Activated CD4-positive, alpha-beta memory T cell treated with anti-CD3 and anti-CD28 coated beads for 36 hours (primary cell): ENCODE measurements at regions not wholly inside any gene's neighbourhood (a gene's known extent, or its start where the extent isn't known, plus 50 kb on each side); places are given as distances from the start of the nearest gene placed in this dataset.

Experiments
- CTCF ChIA-PET: fragments of 350-600 bp; sonication (Branson Sonifier 250); formaldehyde crosslinking; loops from one replicate; lab custom pipeline; 2021; ENCODE audit warnings: antibody characterized with exemption, inconsistent platforms; lab: Charles Lee
- POLR2A ChIA-PET: fragments of 350-600 bp; sonication (Branson Sonifier 250); formaldehyde crosslinking; loops from one replicate; lab custom pipeline; 2021; ENCODE audit warnings: antibody characterized with exemption; lab: Charles Lee
- DNase-seq: peaks from one replicate; pipeline ENCODE4 v3.0.0-alpha.2; 2020
- H3K27ac Mint-ChIP-seq: one replicate; pipeline ENCODE4 v1.8.0; 2021; ENCODE audit warnings: mixed read lengths
- H3K27me3 Mint-ChIP-seq: one replicate; pipeline ENCODE4 v1.8.0; 2021; ENCODE audit warnings: mixed read lengths
- H3K36me3 Mint-ChIP-seq: one replicate; pipeline ENCODE4 v1.8.0; 2021; ENCODE audit warnings: mixed read lengths
- H3K4me1 Mint-ChIP-seq: one replicate; pipeline ENCODE4 v1.8.0; 2021; ENCODE audit warnings: low read depth, mixed read lengths
- H3K4me3 Mint-ChIP-seq: one replicate; pipeline ENCODE4 v1.8.0; 2021; ENCODE audit warnings: mild to moderate bottlenecking, mixed read lengths
- H3K9me3 Mint-ChIP-seq: one replicate; pipeline ENCODE4 v1.8.0; 2021; ENCODE audit warnings: mixed read lengths
- intact Hi-C: fragments of 100-400 bp; cut with micrococcal nuclease; formaldehyde crosslinking; loops from one replicate; pipeline ENCODE4 v1.15.1; 2023

DNA sequence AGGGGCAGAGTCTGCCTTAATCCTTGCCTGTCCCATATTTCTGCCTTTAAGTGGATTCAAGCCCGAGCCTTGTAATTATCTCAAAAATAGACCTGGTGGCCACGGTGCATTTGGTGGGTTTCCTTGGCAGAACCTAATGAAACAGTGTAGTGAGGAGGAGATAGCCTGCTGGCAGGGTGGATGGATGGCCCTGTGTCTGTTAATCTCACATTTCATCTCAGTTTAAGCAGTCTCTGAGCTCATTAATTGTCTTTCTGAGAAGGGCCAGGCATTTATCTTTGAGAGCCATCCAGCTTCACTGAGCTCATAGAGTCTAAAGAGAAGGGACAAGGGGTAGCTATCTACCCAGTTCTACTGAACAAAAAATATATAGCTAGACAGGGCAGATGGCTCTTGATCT is 364.0 kb upstream of the EEF2KMT start:
- H3K27me3 Mint-ChIP-seq, result no peaks in the 10 kb centered on the region
- H3K4me3 Mint-ChIP-seq, result no peak overlapping the region
- intact Hi-C loops, result no loop called here
- no peaks in the 10 kb centered on the region for H3K4me1 Mint-ChIP-seq
- ChIA-PET CTCF (no interaction called here), POLR2A (no interaction called here)
- H3K27ac Mint-ChIP-seq, result no peak overlapping the region
- H3K9me3 Mint-ChIP-seq, result no peaks in the 10 kb centered on the region
- H3K36me3 Mint-ChIP-seq, result no peaks in the 10 kb centered on the region
- no peak for DNase-seq

DNA sequence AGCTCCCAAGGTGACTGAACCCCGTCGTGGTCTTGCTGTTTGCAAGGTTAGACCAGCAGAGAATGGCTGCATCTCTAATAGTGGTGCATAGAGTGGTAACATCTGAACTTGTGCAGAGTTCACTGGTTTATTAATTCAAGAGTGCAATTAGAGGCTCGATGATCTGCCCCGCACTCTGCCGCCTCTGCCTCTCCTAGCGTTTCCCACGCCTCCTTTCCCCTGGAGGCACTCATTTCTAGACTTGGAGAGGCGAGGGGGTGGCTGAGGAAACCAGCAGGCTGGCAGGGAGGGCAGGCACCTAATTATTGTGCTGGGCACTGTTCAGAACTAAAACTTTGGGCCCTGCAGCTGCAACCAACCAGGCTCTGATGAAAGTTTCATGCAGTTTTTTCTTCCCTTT is 363.5 kb upstream of the EEF2KMT start:
- POLR2A ChIA-PET, result no interaction called here
- CTCF ChIA-PET, result no interaction called here
- DNase-seq, result no peak
- Mint-ChIP-seq H3K9me3 (no peaks in the 10 kb centered on the region), H3K36me3 (no peaks in the 10 kb centered on the region), H3K27me3 (no peaks in the 10 kb centered on the region), H3K27ac (no peak overlapping the region), H3K4me1 (no peaks in the 10 kb centered on the region), H3K4me3 (no peak overlapping the region)
- intact Hi-C loops, result no loop called here

DNA sequence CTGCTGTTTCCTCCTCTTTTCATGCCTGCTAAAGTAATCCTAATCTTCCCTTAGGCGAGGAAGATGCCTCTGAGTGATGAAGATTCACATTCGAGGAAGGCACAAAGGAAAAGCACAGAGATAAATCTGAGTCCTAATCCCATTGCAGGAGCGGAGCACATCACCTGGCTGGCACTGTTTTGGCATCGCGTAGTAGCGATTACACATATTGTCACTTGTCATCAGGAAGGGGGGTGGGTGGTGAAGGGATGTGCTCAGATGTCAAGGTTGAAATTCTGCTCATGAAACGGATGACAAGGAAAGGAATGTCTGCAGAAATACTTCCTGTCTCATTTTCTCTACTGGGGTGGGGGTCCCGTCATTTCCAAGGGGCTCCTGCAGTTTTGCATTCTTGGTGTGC is 363.1 kb upstream of the EEF2KMT start:
- intact Hi-C loops, result no loop called here
- no peaks in the 10 kb centered on the region for H3K36me3 Mint-ChIP-seq
- no peaks in the 10 kb centered on the region for H3K27me3 Mint-ChIP-seq
- no peaks in the 10 kb centered on the region for H3K9me3 Mint-ChIP-seq
- POLR2A ChIA-PET, result no interaction called here
- no peaks in the 10 kb centered on the region for H3K4me1 Mint-ChIP-seq
- CTCF ChIA-PET, result no interaction called here
- DNase-seq, result no peak
- no peak overlapping the region for H3K27ac Mint-ChIP-seq
- H3K4me3 Mint-ChIP-seq, result no peak overlapping the region

DNA sequence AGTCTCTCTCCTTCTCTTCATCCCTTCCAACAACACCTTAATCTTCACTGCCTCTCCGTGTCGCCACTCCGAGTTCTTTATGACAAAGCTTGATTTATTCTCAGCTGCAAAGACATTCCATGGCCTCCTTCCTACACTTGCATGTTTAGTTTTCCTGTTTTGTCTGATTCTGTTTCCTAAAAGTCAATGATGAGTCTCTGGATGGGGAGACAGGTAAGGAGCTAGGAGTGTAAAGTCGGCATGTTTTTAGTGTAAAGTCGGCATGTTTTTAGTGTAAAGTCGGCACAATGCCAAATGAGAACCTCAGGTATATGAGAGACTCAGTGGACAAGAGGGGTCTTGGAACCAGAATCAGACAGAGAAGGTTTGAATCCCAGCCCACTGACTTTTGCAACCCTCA is 362.3 kb upstream of the EEF2KMT start:
- POLR2A ChIA-PET, result no interaction called here
- Mint-ChIP-seq H3K27ac (no peak overlapping the region), H3K9me3 (no peaks in the 10 kb centered on the region), H3K27me3 (no peaks in the 10 kb centered on the region), H3K4me1 (no peaks in the 10 kb centered on the region), H3K36me3 (no peaks in the 10 kb centered on the region), H3K4me3 (no peak overlapping the region)
- intact Hi-C loops, result no loop called here
- CTCF ChIA-PET, result no interaction called here
- no peak for DNase-seq

GRCh38 chr16:5455110-5455509 is 357.5 kb upstream of the EEF2KMT start:
- Mint-ChIP-seq H3K9me3 (no peaks in the 10 kb centered on the region), H3K4me1 (no peaks in the 10 kb centered on the region), H3K4me3 (no peak overlapping the region), H3K27ac (no peak overlapping the region), H3K36me3 (no peaks in the 10 kb centered on the region), H3K27me3 (peaks cover 3% of the 10 kb centered on the region)
- CTCF ChIA-PET, result no interaction called here
- no peak for DNase-seq
- intact Hi-C loops, result no loop called here
- POLR2A ChIA-PET, result no interaction called here

DNA sequence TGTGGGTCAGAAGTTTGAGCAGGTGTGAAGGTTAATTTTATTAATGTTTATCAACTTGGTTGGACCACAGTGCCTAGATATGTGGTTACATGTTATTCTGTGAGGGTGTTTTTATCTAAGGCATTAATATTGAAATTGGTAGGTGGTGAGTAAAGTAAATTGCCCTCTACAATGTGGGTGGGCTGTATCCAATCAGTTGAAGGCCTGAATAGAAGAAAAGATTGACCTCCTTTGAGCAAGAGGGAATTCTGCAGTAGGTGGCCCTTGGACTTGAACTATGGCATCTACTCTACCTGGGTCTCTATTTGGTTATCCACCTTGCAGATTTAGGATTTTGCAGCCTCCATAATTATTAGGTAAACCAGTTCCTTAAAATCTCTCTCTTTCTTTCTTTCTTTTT is 356.8 kb upstream of the EEF2KMT start:
- peaks cover 3% of the 10 kb centered on the region for H3K27me3 Mint-ChIP-seq
- H3K27ac Mint-ChIP-seq, result no peak overlapping the region
- ChIA-PET POLR2A (no interaction called here), CTCF (no interaction called here)
- no peaks in the 10 kb centered on the region for H3K9me3 Mint-ChIP-seq
- DNase-seq, result no peak
- H3K4me3 Mint-ChIP-seq, result no peak overlapping the region
- intact Hi-C loops, result no loop called here
- H3K4me1 Mint-ChIP-seq, result no peaks in the 10 kb centered on the region
- no peaks in the 10 kb centered on the region for H3K36me3 Mint-ChIP-seq

- Mint-ChIP-seq H3K4me3 (no peak overlapping the region), H3K4me1 (no peaks in the 10 kb centered on the region), H3K36me3 (no peaks in the 10 kb centered on the region), H3K9me3 (no peaks in the 10 kb centered on the region), H3K27me3 (peaks cover 3% of the 10 kb centered on the region), H3K27ac (no peak overlapping the region)
- no peak for DNase-seq
- ChIA-PET POLR2A (no interaction called here), CTCF (no interaction called here)
- intact Hi-C loops, result no loop called here
These were observed 354.0 kb upstream of the EEF2KMT start for GRCh38 chr16:5451641-5452040.

- Mint-ChIP-seq H3K36me3 (no peaks in the 10 kb centered on the region), H3K27ac (no peak overlapping the region), H3K9me3 (no peaks in the 10 kb centered on the region), H3K4me3 (no peak overlapping the region), H3K27me3 (peaks cover 3% of the 10 kb centered on the region), H3K4me1 (no peaks in the 10 kb centered on the region)
- DNase-seq, result no peak
- intact Hi-C loops, result no loop called here
- CTCF ChIA-PET, result no interaction called here
- POLR2A ChIA-PET, result no interaction called here
These were observed 353.0 kb upstream of the EEF2KMT start for GRCh38 chr16:5450409-5451104.

DNA sequence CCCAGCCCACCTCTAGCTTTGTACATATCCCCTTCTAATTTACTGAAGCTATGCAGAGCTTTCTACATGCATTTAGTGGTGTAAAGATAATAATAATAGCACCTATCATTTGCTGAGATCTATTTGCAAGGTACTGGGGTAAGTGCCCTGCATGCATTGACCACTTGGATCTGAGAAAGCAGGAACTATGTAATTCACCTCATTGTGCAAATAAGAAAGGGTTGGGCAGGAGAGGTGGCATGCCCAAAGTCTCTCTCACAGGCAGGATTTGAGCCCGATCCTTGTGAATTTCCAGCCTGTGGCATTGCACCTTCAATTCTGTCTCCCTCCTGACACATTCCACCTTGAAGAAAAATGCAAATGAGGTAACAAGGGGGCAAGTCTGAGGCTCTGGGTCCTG is 352.3 kb upstream of the EEF2KMT start:
- no peak for DNase-seq
- H3K27ac Mint-ChIP-seq, result no peak overlapping the region
- H3K27me3 Mint-ChIP-seq, result peaks cover 3% of the 10 kb centered on the region
- intact Hi-C loops, result no loop called here
- no peaks in the 10 kb centered on the region for H3K36me3 Mint-ChIP-seq
- H3K9me3 Mint-ChIP-seq, result no peaks in the 10 kb centered on the region
- H3K4me3 Mint-ChIP-seq, result no peak overlapping the region
- no peaks in the 10 kb centered on the region for H3K4me1 Mint-ChIP-seq
- CTCF ChIA-PET, result no interaction called here
- POLR2A ChIA-PET, result no interaction called here

- POLR2A ChIA-PET, result no interaction called here
- intact Hi-C loops, result no loop called here
- H3K4me3 Mint-ChIP-seq, result no peak overlapping the region
- no peaks in the 10 kb centered on the region for H3K9me3 Mint-ChIP-seq
- CTCF ChIA-PET, result no interaction called here
- H3K36me3 Mint-ChIP-seq, result no peaks in the 10 kb centered on the region
- H3K4me1 Mint-ChIP-seq, result no peaks in the 10 kb centered on the region
- DNase-seq, result no peak
- no peak overlapping the region for H3K27ac Mint-ChIP-seq
- H3K27me3 Mint-ChIP-seq, result peaks cover 3% of the 10 kb centered on the region
These were observed 351.2 kb upstream of the EEF2KMT start for GRCh38 chr16:5448798-5449197.

- Mint-ChIP-seq H3K36me3 (no peaks in the 10 kb centered on the region), H3K4me3 (no peak overlapping the region), H3K4me1 (no peaks in the 10 kb centered on the region), H3K9me3 (no peaks in the 10 kb centered on the region), H3K27ac (no peak overlapping the region), H3K27me3 (peaks cover 3% of the 10 kb centered on the region)
- DNase-seq, result no peak
- ChIA-PET POLR2A (no interaction called here), CTCF (no interaction called here)
- intact Hi-C loops, result no loop called here
These were observed 350.1 kb upstream of the EEF2KMT start for GRCh38 chr16:5447734-5448133.

DNA sequence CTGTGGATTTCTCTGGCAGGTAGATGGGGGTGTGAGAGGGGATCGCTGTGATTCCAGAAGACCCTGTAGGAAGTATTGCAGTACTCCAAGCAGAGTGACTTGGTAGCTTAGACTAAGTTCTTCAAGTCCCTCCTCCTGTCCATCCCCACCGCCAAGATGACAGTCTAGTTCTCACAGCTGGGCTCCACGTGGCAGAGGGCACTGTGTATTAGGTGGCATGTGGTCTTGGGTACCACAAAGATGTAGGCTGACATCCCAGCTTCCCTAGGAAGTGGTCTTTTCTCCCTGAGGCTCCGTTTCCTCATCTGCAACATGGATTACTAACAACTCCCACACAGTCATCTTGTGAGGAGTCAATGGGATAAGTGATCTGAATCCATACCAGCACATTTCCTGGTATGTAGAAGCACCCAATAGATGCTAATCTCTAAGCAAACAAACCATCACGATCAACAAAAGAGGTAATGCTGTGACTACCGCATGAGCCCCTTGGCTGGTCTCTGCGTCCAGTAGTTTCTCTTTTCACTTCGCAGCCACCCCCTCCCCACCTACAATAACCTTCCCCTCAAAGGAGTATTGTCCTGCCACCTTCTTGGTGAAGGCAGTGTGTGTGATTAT is 349.1 kb upstream of the EEF2KMT start:
- intact Hi-C loops, result no loop called here
- no peak overlapping the region for H3K27ac Mint-ChIP-seq
- no peaks in the 10 kb centered on the region for H3K4me1 Mint-ChIP-seq
- H3K4me3 Mint-ChIP-seq, result no peak overlapping the region
- peaks cover 3% of the 10 kb centered on the region for H3K27me3 Mint-ChIP-seq
- ChIA-PET POLR2A (no interaction called here), CTCF (no interaction called here)
- no peaks in the 10 kb centered on the region for H3K36me3 Mint-ChIP-seq
- no peaks in the 10 kb centered on the region for H3K9me3 Mint-ChIP-seq
- no peak for DNase-seq

DNA sequence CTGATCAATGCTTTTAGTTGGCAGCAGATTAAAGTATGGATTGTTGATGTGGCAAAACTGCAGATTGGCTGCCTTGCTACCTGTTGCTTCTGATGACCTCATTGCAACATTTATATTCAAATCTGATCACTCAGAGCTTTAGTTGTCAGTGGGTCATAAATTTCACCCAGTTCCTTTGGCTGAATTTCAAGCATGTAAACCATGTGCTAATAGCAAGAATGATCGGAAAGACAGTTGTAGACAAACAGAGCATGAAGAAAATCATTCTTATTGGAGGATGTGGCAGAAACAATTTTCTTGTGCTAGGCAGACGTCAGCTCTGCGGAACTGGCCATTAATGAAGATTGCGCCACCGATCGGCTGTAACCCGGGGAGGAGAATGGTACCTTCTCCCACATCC is 346.6 kb upstream of the EEF2KMT start:
- no peak for DNase-seq
- H3K9me3 Mint-ChIP-seq, result peaks cover 9% of the 10 kb centered on the region
- no peaks in the 10 kb centered on the region for H3K4me1 Mint-ChIP-seq
- H3K36me3 Mint-ChIP-seq, result no peaks in the 10 kb centered on the region
- no peak overlapping the region for H3K27ac Mint-ChIP-seq
- no peaks in the 10 kb centered on the region for H3K27me3 Mint-ChIP-seq
- H3K4me3 Mint-ChIP-seq, result no peak overlapping the region
- intact Hi-C loops, result no loop called here
- CTCF ChIA-PET, result no interaction called here
- POLR2A ChIA-PET, result no interaction called here
